Hepatocyte (in vitro differentiated cells): ENCODE measurements at regions not wholly inside any gene's neighbourhood (a gene's known extent, or its start where the extent isn't known, plus 50 kb on each side); places are given as distances from the start of the nearest gene placed in this dataset.

Experiments
- DNase-seq: peaks from one replicate; pipeline ENCODE4 v3.0.0-alpha.2; 2016; ENCODE audit warnings: low spot score
- H2AFZ ChIP-seq: fragments of 200-600 bp; sonication (generic); 2 replicates; pipeline ENCODE4 v1.6.0; 2016; ENCODE audit warnings: antibody characterized with exemption, mild to moderate bottlenecking
- H3K27ac ChIP-seq: fragments of 200-600 bp; sonication (generic); 2 replicates; pipeline ENCODE4 v1.5.1; 2016; ENCODE audit warnings: mild to moderate bottlenecking
- H3K27me3 ChIP-seq: fragments of 200-600 bp; sonication (generic); 2 replicates; pipeline ENCODE4 v1.6.1; 2016
- H3K36me3 ChIP-seq: fragments of 200-600 bp; sonication (generic); replicated peaks from 2 replicates; pipeline ENCODE4 v1.5.1; 2016; ENCODE audit warnings: low read depth; ENCODE audit not compliant: insufficient read depth
- H3K4me1 ChIP-seq: fragments of 200-600 bp; sonication (generic); 2 replicates; pipeline ENCODE4 v1.5.1; 2016; ENCODE audit warnings: mild to moderate bottlenecking, moderate library complexity; ENCODE audit not compliant: insufficient read depth
- H3K4me2 ChIP-seq: fragments of 200-600 bp; sonication (generic); 2 replicates; pipeline ENCODE4 v1.6.0; 2016
- H3K4me3 ChIP-seq: fragments of 200-600 bp; sonication (generic); 2 replicates; pipeline ENCODE4 v1.5.1; 2016; ENCODE audit warnings: mild to moderate bottlenecking
- H3K79me2 ChIP-seq: fragments of 200-600 bp; sonication (generic); 2 replicates; pipeline ENCODE4 v1.6.0; 2017; ENCODE audit warnings: mild to moderate bottlenecking
- H3K9me2 ChIP-seq: fragments of 200-600 bp; sonication (generic); replicated peaks from 2 replicates; pipeline ENCODE4 v1.6.0; 2017; ENCODE audit warnings: mild to moderate bottlenecking; ENCODE audit not compliant: insufficient read depth
- H3K9me3 ChIP-seq: fragments of 200-600 bp; sonication (generic); 2 replicates; pipeline ENCODE4 v1.5.1; 2016; ENCODE audit warnings: low read depth, mild to moderate bottlenecking
- H4K20me1 ChIP-seq: fragments of 200-600 bp; sonication (generic); 2 replicates; pipeline ENCODE4 v1.6.0; 2016; ENCODE audit warnings: mild to moderate bottlenecking; ENCODE audit not compliant: insufficient read depth, poor library complexity, severe bottlenecking
- CTCF ChIP-seq: fragments of 200-600 bp; sonication (generic); IDR thresholded peaks from 2 replicates; pipeline ENCODE4 v1.5.1; 2016; ENCODE audit warnings: antibody characterized with exemption, mild to moderate bottlenecking; ENCODE audit not compliant: poor library complexity
- EZH2 ChIP-seq: fragments of 200-600 bp; sonication (generic); IDR thresholded peaks from 2 replicates; pipeline ENCODE4 v1.6.1; 2016; ENCODE audit warnings: antibody characterized with exemption, mild to moderate bottlenecking, borderline replicate concordance
- EZH2phosphoT487 ChIP-seq: fragments of 200-600 bp; sonication (generic); IDR thresholded peaks from one replicate; pipeline ENCODE4 v1.6.1; 2018; ENCODE audit warnings: antibody characterized with exemption, mild to moderate bottlenecking, low read depth, moderate library complexity; ENCODE audit not compliant: unreplicated experiment, severe bottlenecking
- WGBS: methylation state at CpG from one replicate; pipeline ENCODE4 v1.1.6; 2016; ENCODE audit warnings: low lambda C conversion rate; ENCODE audit errors: missing lambda C conversion rate; 5-methylcytosine and 5-hydroxymethylcytosine counted together

- Histone ChIP-seq H3K79me2 (no peaks in the 10 kb centered on the region), H3K4me2 (no peak overlapping the region), H3K4me1 (peaks cover 3% of the 10 kb centered on the region), H3K4me3 (no peak overlapping the region), H3K9me3 (no peaks in the 10 kb centered on the region), H3K9me2 (no peaks in the 10 kb centered on the region), H3K27ac (no peak overlapping the region), H3K27me3 (no peaks in the 10 kb centered on the region), H3K36me3 (no peaks in the 10 kb centered on the region), H2AFZ (no peak overlapping the region), H4K20me1 (no peaks in the 10 kb centered on the region)
- no peak for TF ChIP-seq CTCF
- no peak for TF ChIP-seq EZH2phosphoT487
- no peak for TF ChIP-seq EZH2
- no peak for DNase-seq
Measured at GRCh38 chr12:105725054-105725453, 394.6 kb downstream of the C12orf75 start.

- DNase-seq: no peak
- TF ChIP-seq EZH2phosphoT487 (no peak), CTCF (no peak), EZH2 (no peak)
- no peaks in the 10 kb centered on the region for H3K36me3 ChIP-seq
- H3K4me1 ChIP-seq: peaks cover 2% of the 10 kb centered on the region
- no peak overlapping the region for H3K4me2 ChIP-seq
- no peak overlapping the region for H3K4me3 ChIP-seq
- no peak overlapping the region for H2AFZ ChIP-seq
- WGBS: 81% methylated on average over 2 of the region's 2 CpGs
- H3K79me2 ChIP-seq: no peaks in the 10 kb centered on the region
- no peaks in the 10 kb centered on the region for H3K27me3 ChIP-seq
- no peak overlapping the region for H3K27ac ChIP-seq
- H3K9me2 ChIP-seq: no peaks in the 10 kb centered on the region
- H3K9me3 ChIP-seq: no peaks in the 10 kb centered on the region
- H4K20me1 ChIP-seq: no peaks in the 10 kb centered on the region
Measured at GRCh38 chr12:105729181-105729771, 398.8 kb downstream of the C12orf75 start.

- Histone ChIP-seq H3K4me1 (no peaks in the 10 kb centered on the region), H3K4me2 (no peak overlapping the region), H3K9me2 (no peaks in the 10 kb centered on the region)
Measured at GRCh38 chr12:105729926-105730325, 399.4 kb downstream of the C12orf75 start.

More at GRCh38 chr12:105729926-105730325, 399.4 kb downstream of the C12orf75 start:
- Histone ChIP-seq H4K20me1 (no peaks in the 10 kb centered on the region), H3K4me3 (no peak overlapping the region), H3K27ac (no peak overlapping the region), H3K27me3 (no peaks in the 10 kb centered on the region), H2AFZ (no peak overlapping the region), H3K36me3 (no peaks in the 10 kb centered on the region), H3K9me3 (no peaks in the 10 kb centered on the region), H3K79me2 (no peaks in the 10 kb centered on the region)
- no peak for DNase-seq
- TF ChIP-seq EZH2 (no peak), CTCF (no peak), EZH2phosphoT487 (no peak)
